IPS-NIHi7 (cell line): ENCODE measurements at regions not wholly inside any gene's neighbourhood (a gene's known extent, or its start where the extent isn't known, plus 50 kb on each side); places are given as distances from the start of the nearest gene placed in this dataset.
"Not testable (repeated sequence)": the region's sequence is repeated elsewhere in the genome, so short reads cannot be mapped to it uniquely, and the experiment has no call there.

Experiments used
- DNase-seq: peaks from one replicate; pipeline ENCODE4 v3.0.0; 2012; ENCODE audit warnings: mixed read lengths; ENCODE audit errors: extremely low spot score

- DNase-seq: no peak
These were observed 238.1 kb upstream of the SLC8A1 start for GRCh38 chr2:40690036-40690435.

GRCh38 chr2:40690525-40690924 is 238.6 kb upstream of the SLC8A1 start:
- no peak for DNase-seq

- DNase-seq: no peak
These were observed 248.5 kb upstream of the SLC8A1 start for GRCh38 chr2:40700231-40700954.

DNA sequence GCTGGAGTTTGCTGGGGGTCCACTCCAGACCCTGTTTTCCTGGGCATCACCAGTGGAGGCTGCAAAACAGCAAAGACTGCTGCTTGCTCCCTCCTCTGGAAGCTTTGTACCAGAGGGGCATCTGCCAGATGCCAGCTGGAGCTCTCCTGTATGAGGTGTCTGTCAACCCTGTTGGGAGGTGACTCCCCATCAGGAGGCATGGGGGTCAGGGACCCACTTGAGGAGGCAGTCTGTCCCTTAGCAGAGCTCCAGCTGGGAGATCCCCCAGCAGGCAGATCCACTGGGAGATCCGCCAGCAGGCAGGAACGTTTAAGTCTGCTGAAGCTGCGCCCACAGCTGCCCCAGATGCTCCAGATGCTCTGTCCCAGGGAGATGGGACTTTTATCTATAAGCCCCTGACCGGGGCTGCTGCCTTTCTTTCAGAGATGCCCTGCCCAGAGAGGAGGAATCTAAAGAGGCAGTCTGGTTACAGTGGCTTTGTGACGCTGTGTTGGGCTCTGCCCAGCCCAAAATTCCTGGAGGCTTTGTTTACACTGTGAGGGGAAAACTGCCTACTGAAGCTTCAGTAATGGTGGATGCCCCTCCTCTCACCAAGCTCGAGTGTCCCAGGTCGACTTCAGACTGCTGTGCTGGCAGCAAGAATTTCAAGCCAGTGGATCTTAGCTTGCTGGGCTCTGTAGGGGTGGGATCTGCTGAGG is 260.5 kb upstream of the SLC8A1 start:
- not testable (repeated sequence) for DNase-seq

DNA sequence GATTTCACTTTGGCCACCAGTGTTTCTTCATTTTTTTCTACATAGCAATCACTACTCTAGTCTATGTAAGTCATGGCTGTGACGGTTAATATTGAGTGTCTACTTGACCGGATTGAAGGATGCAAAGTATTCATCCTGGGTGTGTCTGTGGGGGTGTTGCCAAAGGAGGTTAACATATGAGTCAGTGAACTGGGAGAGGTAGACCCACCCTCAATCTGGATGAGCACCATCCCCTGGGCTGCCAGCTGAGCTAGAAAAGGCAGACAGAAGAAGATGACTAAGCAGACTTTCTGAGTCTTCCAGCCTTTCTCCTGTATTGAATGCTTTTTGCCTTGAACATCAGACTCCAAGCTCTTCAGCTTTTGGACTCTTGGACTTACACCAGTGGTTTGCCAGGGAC is 265.0 kb upstream of the SLC8A1 start:
- DNase-seq: no peak

DNA sequence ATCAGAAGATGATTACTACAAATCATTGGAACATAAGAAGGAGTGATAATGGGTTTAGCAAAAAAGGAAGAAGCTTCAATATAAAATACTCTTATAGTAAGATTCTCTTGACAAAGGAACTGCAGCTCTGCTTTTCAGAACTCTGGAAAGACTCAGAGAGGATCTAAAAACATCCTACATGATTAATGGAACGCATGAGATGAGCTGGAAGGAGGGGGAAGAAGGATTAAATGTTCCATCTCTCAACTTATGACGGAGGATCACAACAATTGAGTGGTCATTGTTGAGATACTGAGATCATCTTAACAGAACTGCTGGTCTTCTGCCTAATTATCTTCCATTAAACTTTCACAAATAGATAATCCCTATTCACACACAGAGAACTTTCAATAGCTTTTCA is 267.5 kb upstream of the SLC8A1 start:
- no peak for DNase-seq

DNA sequence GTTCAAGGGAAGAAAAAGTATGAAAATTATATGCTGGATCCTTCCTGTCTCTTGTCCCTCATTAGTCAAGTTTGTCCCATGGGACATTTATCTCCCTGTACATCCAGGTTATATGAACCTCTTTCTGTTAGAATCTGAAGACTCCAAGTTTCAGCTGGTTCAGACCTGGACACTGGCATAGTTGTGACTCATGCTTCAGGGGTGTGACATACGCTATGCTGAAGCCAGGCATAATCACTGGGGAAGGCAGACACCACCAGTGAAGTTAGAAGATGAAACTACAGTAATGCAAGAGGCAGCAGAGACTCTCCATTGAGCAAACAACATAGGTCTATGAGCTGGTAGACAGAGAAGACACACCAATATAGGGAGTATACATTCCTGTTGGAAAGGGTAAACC is 269.7 kb upstream of the SLC8A1 start:
- DNase-seq: no peak

DNA sequence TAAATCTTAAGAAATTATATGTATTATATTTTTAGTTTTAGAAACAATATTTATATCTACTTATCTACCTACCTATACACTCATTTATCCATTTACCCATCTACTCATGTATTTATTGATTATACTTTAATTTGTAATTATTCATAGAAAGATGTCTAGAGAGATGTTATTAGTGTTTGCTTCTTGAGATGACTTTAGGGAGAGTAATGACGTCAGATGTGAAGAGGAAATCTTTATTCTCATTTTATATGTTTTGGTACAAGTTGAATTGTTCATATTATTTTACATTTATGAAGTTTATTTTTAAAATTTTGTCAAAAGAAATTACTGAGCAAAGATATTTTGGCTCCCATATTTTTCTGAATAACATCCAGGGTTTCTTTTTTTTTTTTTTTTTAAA is 271.3 kb upstream of the SLC8A1 start:
- no peak for DNase-seq

DNA sequence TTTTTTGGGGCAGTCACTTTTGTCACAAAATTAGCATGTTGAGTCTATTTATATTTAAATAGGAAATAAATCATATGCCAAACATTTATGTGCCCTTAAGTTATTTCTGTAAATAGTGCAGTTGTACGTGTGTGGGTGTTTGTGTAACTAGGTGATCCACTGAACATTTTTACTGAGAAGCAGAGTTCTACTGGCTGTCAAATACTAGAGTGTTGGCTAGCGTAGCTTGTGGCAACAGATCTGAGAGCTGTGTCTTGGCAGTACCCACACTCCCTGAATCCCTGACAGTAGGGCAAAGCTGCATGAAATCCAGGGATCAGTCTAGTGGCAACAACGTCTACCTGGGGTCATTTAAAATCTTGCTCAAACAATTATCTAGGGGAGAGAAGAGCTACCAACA is 273.1 kb upstream of the SLC8A1 start:
- no peak for DNase-seq

- DNase-seq: no peak
These were observed 274.1 kb upstream of the SLC8A1 start for GRCh38 chr2:40725950-40726349.

GRCh38 chr2:40734797-40735196 is 282.9 kb upstream of the SLC8A1 start:
- no peak for DNase-seq

DNA sequence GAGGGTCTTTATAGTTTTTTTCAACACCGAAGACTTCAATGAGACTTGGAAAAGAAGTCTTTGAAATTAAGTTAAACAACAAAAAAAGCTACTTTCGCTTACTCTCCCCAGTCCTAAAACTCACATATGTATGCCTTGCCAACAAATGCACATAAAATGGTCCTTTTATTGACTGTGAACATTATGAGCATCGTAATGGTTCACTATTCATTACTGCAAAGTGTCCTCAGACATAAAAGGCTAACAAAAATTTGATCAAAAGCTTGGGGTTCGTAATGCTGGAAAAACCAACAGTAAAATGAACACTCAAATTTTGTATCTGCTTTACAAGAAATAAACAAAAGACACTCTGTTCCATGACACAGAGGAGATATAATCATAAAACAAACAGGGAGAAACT is 285.3 kb upstream of the SLC8A1 start:
- no peak for DNase-seq

- DNase-seq: no peak
These were observed 288.5 kb upstream of the SLC8A1 start for GRCh38 chr2:40740419-40740818.

- DNase-seq: no peak
These were observed 289.6 kb upstream of the SLC8A1 start for GRCh38 chr2:40741532-40741931.

- DNase-seq: no peak
These were observed 294.3 kb upstream of the SLC8A1 start for GRCh38 chr2:40746191-40746590.

GRCh38 chr2:40751981-40752380 is 300.1 kb upstream of the SLC8A1 start:
- no peak for DNase-seq

DNA sequence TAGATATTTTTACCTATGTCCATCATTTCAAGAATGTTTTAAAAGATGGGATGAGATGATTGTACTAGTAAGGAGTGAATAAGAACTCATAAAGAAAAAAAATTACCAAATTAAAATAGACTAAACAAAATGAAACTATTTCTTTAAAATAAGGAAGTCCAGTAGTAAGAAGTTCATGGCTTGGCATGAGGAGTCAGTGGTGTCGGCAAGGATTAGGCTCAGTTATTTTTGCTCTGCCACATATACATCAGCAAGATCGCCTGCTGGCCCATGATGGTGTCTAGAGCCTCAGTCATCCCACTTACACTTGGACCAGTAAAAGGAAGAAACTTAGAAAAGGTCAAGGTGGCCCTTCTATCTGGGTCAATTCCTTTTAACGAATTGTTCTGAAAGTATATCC is 300.9 kb upstream of the SLC8A1 start:
- no peak for DNase-seq

DNA sequence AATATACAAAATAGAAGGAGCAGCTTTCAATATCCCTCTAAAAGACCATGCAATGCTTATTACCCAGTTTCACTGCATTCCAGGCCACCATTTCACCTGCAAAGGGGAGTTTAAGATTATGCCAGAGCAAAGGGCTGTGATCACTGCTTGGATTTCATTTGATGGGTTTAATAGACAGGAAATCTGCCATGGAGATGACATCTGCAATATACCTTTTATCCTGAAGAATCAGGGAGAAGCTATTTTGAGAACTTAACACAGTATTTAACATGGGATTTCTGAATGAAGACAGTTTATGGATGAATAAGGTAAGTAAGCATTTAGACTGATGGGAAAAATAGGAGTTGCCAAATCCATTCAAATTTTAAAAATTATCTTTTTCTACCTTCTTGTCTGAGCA is 303.0 kb upstream of the SLC8A1 start:
- DNase-seq: no peak

GRCh38 chr2:40758401-40759155 is 306.7 kb upstream of the SLC8A1 start:
- no peak for DNase-seq

GRCh38 chr2:40760071-40760666 is 308.3 kb upstream of the SLC8A1 start:
- DNase-seq: peak; percentile 52

- no peak for DNase-seq
These were observed 321.4 kb upstream of the SLC8A1 start for GRCh38 chr2:40773291-40773690.

DNA sequence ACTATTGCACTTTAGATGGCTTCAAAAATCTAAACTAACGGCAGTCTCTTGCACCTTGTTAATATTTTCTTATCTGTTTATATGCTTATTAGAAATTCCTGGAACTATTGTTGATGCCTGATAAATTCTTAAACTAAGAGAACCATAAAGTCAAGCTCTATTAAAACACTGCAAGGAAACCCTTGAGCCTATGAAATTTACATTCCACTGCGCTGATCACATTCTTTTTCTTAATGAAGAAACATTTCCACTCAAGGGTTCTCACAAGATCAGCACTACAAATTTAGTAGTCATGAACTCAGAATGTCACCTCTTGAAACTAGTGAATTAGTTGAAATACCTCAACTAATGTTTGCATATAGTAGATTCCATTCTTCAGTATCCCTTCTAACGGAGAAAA is 331.8 kb upstream of the SLC8A1 start:
- DNase-seq: no peak
